GM12874 (cell line): ENCODE measurements at regions not wholly inside any gene's neighbourhood (a gene's known extent, or its start where the extent isn't known, plus 50 kb on each side); places are given as distances from the start of the nearest gene placed in this dataset.

Experiments
- CTCF ChIP-seq: IDR thresholded peaks from 2 replicates; pipeline ENCODE4 v1.5.1; 2011; ENCODE audit warnings: low read depth, mild to moderate bottlenecking, control low read depth, low read length, moderate library complexity; ENCODE audit not compliant: insufficient read depth

DNA sequence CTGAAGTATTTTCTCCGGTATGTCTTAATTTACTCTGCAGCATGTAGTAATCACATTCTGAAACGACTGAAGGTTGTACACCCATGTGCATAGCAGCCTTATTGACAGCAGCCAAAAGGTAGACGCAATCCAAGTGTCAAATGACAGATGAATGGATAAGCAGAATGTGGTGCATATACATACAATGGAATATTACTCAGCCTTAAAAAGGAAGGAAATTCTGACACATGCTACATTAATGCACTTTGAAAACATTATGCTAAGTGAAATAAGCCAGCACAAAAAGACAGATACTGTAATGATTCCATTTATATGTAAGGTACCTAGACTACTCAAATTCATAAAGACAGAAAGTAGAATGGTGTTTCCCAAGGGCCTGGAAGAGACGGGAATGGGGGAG lies 88.0 kb upstream of the EFEMP1 start:
- TF ChIP-seq CTCF = no peak

DNA sequence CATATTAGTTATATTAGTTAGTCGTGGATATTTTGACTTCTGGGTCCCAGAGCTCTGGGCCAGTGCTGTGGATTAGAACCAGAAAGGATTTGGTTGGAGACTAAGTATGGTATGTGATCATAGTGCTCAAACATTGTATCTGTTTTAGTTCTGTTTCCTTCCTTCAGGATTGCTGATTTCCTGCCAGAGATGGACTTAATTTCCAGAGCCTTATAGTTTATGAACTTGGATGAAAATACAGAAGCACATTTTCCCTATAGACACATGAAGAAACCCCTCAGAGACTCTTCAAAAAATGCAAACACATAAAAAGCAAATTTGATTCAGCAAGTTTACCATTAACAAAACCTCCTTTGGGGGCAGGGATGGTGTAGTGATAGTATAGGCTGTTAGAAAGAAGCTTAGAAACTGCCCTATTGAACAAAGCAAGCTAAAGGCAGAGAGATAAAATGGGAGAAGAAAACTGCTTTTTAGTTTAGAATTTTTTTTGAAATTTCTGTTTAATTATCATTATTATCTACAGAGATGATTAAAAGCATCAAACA lies 88.7 kb upstream of the EFEMP1 start:
- no peak for TF ChIP-seq CTCF

- TF ChIP-seq CTCF = no peak
Observed at GRCh38 chr2:56013475-56013874, 89.9 kb upstream of the EFEMP1 start.

DNA sequence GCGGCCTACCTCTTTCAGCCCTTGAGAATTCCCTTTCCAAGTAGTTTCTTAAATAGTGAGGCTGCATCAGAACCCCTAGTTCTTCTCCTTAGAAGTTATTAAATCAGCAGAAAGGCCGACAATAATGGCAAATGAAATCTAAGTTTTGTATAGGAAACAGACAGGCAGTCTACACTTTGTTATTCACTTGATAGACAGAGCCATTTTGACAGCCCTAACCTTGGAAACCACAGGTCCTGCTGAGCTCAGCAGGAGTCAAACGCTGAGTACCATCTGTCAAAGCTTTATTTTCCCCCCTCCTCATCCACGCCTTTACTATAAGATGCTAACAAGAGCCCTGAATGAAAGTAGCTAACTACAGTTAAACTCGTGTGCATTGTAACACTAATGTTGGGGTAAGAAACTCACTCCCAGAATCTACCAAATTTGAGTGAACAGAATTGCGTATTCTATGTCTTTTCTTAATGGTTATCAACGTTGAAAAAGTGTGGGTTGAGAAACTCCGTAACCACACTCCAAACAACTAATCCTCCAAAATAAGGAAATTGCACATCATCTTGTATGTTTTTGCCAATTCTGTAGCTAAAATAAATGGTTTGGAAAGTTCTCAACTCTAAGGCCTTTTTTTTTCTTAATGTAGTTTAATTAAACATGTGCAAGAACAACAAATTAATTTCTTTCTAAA lies 90.6 kb upstream of the EFEMP1 start:
- TF ChIP-seq CTCF = no peak

DNA sequence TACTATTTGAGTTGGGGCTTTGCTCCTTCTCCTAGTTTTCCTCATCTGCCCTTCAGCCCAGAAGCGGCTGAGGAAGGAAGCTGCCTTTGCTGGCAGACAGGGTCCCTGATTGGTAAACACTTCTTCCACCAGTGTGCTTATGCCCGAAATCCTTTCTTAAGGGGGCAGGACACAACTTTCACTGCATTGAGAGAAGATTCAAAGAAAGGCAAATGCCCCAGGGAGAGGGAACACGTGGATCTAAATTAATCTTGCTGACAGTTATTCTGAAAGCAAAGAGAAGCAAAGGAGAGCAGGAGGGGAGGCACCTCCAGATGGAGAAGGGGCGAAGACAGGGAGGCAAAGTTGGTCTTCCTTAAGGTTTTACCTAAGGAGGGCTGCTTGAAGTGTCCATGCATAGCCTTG lies 92.1 kb upstream of the EFEMP1 start:
- no peak for TF ChIP-seq CTCF

- TF ChIP-seq CTCF = no peak
Observed at GRCh38 chr2:56017784-56018183, 94.2 kb upstream of the EFEMP1 start.

- TF ChIP-seq CTCF = no peak
Observed at GRCh38 chr2:56018267-56018666, 94.7 kb upstream of the EFEMP1 start.

DNA sequence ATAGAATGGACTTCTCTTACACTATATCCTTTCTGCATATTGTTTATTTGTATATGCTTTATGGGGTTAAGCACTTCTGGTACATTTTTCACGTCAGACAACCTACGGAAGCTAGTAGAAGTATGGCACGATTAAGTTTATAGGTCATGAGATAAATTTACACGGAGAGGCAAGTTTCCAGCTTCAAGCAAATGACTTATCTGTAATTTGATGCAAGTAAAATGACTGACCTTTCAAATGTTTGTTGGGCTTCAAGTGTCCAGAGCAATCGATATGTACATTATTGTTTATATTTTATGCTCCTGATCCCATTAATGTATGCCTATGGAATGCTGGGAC lies 97.5 kb upstream of the EFEMP1 start:
- no peak for TF ChIP-seq CTCF
